GM18858 (cell line): ENCODE measurements at regions not wholly inside any gene's neighbourhood (a gene's known extent, or its start where the extent isn't known, plus 50 kb on each side); places are given as distances from the start of the nearest gene placed in this dataset.
"Not testable (repeated sequence)": the region's sequence is repeated elsewhere in the genome, so short reads cannot be mapped to it uniquely, and the experiment has no call there.

Experiments used
- ATAC-seq: cut with Tn5 transposase; IDR thresholded peaks from one replicate; pipeline ENCODE4 v1.9.1; 2021; ENCODE audit not compliant: unreplicated experiment

- ATAC-seq = no peak
These were observed 124.6 kb upstream of the IVNS1ABP start for GRCh38 chr1:185441605-185442004.

- ATAC-seq = no peak
These were observed 123.8 kb upstream of the IVNS1ABP start for GRCh38 chr1:185440877-185441276.

- ATAC-seq = peak; percentile 76
These were observed 122.8 kb upstream of the IVNS1ABP start for GRCh38 chr1:185439727-185440415.

GRCh38 chr1:185438936-185439335, 121.9 kb upstream of the IVNS1ABP start:
- no peak for ATAC-seq

- ATAC-seq = no peak
These were observed 118.8 kb upstream of the IVNS1ABP start for GRCh38 chr1:185435696-185436379.

- ATAC-seq = no peak
These were observed 117.7 kb upstream of the IVNS1ABP start for GRCh38 chr1:185434721-185435120.

GRCh38 chr1:185433667-185434066, 116.6 kb upstream of the IVNS1ABP start:
- ATAC-seq = no peak

- ATAC-seq = no peak
These were observed 115.9 kb upstream of the IVNS1ABP start for GRCh38 chr1:185432948-185433347.

- no peak for ATAC-seq
These were observed 114.6 kb upstream of the IVNS1ABP start for GRCh38 chr1:185431612-185432011.

GRCh38 chr1:185429668-185430067, 112.6 kb upstream of the IVNS1ABP start:
- not testable (repeated sequence) for ATAC-seq

- ATAC-seq = no peak
These were observed 110.7 kb upstream of the IVNS1ABP start for GRCh38 chr1:185427776-185428175.

- no peak for ATAC-seq
These were observed 110.2 kb upstream of the IVNS1ABP start for GRCh38 chr1:185427264-185427663.

GRCh38 chr1:185426848-185427247, 109.8 kb upstream of the IVNS1ABP start:
- ATAC-seq = no peak

GRCh38 chr1:185425163-185425562, 108.1 kb upstream of the IVNS1ABP start:
- ATAC-seq = no peak

GRCh38 chr1:185421485-185422107, 104.6 kb upstream of the IVNS1ABP start:
- ATAC-seq = no peak

- no peak for ATAC-seq
These were observed 103.6 kb upstream of the IVNS1ABP start for GRCh38 chr1:185420588-185421081.

- ATAC-seq = no peak
These were observed 102.7 kb upstream of the IVNS1ABP start for GRCh38 chr1:185419718-185420117.

- ATAC-seq = no peak
These were observed 101.4 kb upstream of the IVNS1ABP start for GRCh38 chr1:185418472-185418871.

GRCh38 chr1:185412385-185413087, 95.5 kb upstream of the IVNS1ABP start:
- ATAC-seq = no peak

GRCh38 chr1:185409763-185410528, 92.9 kb upstream of the IVNS1ABP start:
- no peak for ATAC-seq

GRCh38 chr1:185409345-185409744, 92.3 kb upstream of the IVNS1ABP start:
- ATAC-seq = no peak
